Neural cell (in vitro differentiated cells): ENCODE measurements at regions not wholly inside any gene's neighbourhood (a gene's known extent, or its start where the extent isn't known, plus 50 kb on each side); places are given as distances from the start of the nearest gene placed in this dataset.

ENCODE experiments used
- CTCF ChIP-seq: fragments of 450-650 bp; IDR thresholded peaks from 2 replicates; pipeline ENCODE4 v1.5.1; 2014; ENCODE audit warnings: antibody characterized with exemption, mild to moderate bottlenecking, moderate library complexity; ENCODE audit not compliant: poor library complexity, severe bottlenecking
- EP300 ChIP-seq: fragments of 450-650 bp; conservative IDR thresholded peaks from 2 replicates; pipeline ENCODE4 v1.6.1; 2014; ENCODE audit warnings: antibody characterized with exemption, mild to moderate bottlenecking, moderate library complexity; ENCODE audit not compliant: poor library complexity, severe bottlenecking
- EZH2 ChIP-seq: fragments of 200-600, 300-800 bp; shearing (Covaris generic), sonication (generic); IDR thresholded peaks from 2 replicates; pipeline ENCODE4 v1.6.1; 2014; ENCODE audit warnings: antibody characterized with exemption, low read length, borderline replicate concordance, mild to moderate bottlenecking; ENCODE audit not compliant: insufficient read depth, poor library complexity, severe bottlenecking
- MXI1 ChIP-seq: fragments of 450-650 bp; conservative IDR thresholded peaks from 2 replicates; pipeline ENCODE4 v1.6.1; 2014; ENCODE audit warnings: antibody characterized with exemption, mild to moderate bottlenecking; ENCODE audit not compliant: poor library complexity, severe bottlenecking
- POLR2AphosphoS5 ChIP-seq: IDR thresholded peaks from 2 replicates; pipeline ENCODE4 v1.6.1; 2012
- RAD21 ChIP-seq: fragments of 450-650 bp; conservative IDR thresholded peaks from 2 replicates; pipeline ENCODE4 v1.6.1; 2014; ENCODE audit warnings: antibody characterized with exemption, mild to moderate bottlenecking, moderate library complexity
- REST ChIP-seq: IDR thresholded peaks from 2 replicates; pipeline ENCODE4 v1.6.1; 2012; ENCODE audit warnings: borderline replicate concordance
- TAF1 ChIP-seq: IDR thresholded peaks from 2 replicates; pipeline ENCODE4 v1.6.1; 2012; ENCODE audit warnings: low read depth

- TF ChIP-seq CTCF (no peak), EZH2 (no peak), POLR2AphosphoS5 (no peak), TAF1 (no peak), EP300 (no peak), RAD21 (no peak), MXI1 (no peak), REST (no peak)
These were observed 78.2 kb upstream of the CST7 start for GRCh38 chr20:24870881-24871280.
